ENCODE measurements at regions not wholly inside any gene's neighbourhood (a gene's known extent, or its start where the extent isn't known, plus 50 kb on each side); places are given as distances from the start of the nearest gene placed in this dataset.

GRCh38 chr10:46096909-46097575, 51.0 kb upstream of the MSMB start:
- Histone ChIP-seq H3K4me1 (ENCODE audit: insufficient read depth) (no peaks in the 10 kb centered on the region), H3K27ac (ENCODE audit: low read depth) (no peak overlapping the region), H3K4me3 (no peak overlapping the region), H3K79me2 (replicated peaks; ENCODE audit: insufficient read depth) (no peaks in the 10 kb centered on the region), H3K27me3 (ENCODE audit: insufficient read depth) (no peaks in the 10 kb centered on the region), H3K36me3 (ENCODE audit: insufficient read depth) (no peaks in the 10 kb centered on the region), H2AFZ (no peak overlapping the region), H4K20me1 (replicated peaks; ENCODE audit: insufficient read depth) (no peaks in the 10 kb centered on the region), H3K4me2 (no peak overlapping the region), H3K9me2 (ENCODE audit: insufficient read depth) (no peaks in the 10 kb centered on the region), H3F3A (replicated peaks; ENCODE audit: low read depth) (no peaks in the 10 kb centered on the region)
- Mint-ChIP-seq H3K4me3 (no peak overlapping the region), H3K9me3 (no peaks in the 10 kb centered on the region), H3K27ac (no peak overlapping the region), H3K4me1 (peaks cover 13% of the 10 kb centered on the region), H3K27me3 (ENCODE audit: insufficient read depth, low read depth, poor library complexity) (peaks cover 4% of the 10 kb centered on the region), H3K36me3 (ENCODE audit: low read depth) (no peaks in the 10 kb centered on the region)
- TF ChIP-seq NANOG (IDR thresholded peaks at IDR 0.05; ENCODE audit: borderline replicate concordance) (no peak), CREB1 (CRISPR knock-in tag; IDR thresholded peaks at IDR 0.05; ENCODE audit: low read depth) (no peak), ZNF114 (CRISPR knock-in tag; IDR thresholded peaks at IDR 0.05) (no peak), STAT1 (IDR thresholded peaks at IDR 0.05; ENCODE audit: unreplicated experiment) (no peak), ETS1 (IDR thresholded peaks at IDR 0.05) (no peak), ZNF331 (CRISPR knock-in tag; IDR thresholded peaks at IDR 0.05; ENCODE audit: low read depth) (no peak), EZH2phosphoT487 (IDR thresholded peaks at IDR 0.05; ENCODE audit: unreplicated experiment) (no peak), CTCF (conservative IDR thresholded peaks at IDR 0.05; ENCODE audit: low read depth in 2 of 2) (no peak), EZH2 (IDR thresholded peaks at IDR 0.05; ENCODE audit: low read depth, unreplicated experiment) (no peak), POLR2AphosphoS5 (IDR thresholded peaks at IDR 0.05; ENCODE audit: low read depth) (no peak)
- no peak for DNase-seq (ENCODE audit: low spot score)
- no peak for ATAC-seq

GRCh38 chr10:46097576-46098317, 51.7 kb upstream of the MSMB start:
- Histone ChIP-seq H4K20me1 (replicated peaks; ENCODE audit: insufficient read depth) (no peaks in the 10 kb centered on the region), H3K4me2 (no peak overlapping the region), H3K4me3 (no peak overlapping the region), H3K9me2 (ENCODE audit: insufficient read depth) (no peaks in the 10 kb centered on the region), H3K79me2 (replicated peaks; ENCODE audit: insufficient read depth) (no peaks in the 10 kb centered on the region), H3K4me1 (ENCODE audit: insufficient read depth) (no peaks in the 10 kb centered on the region), H3K27ac (ENCODE audit: low read depth) (no peak overlapping the region), H3K36me3 (ENCODE audit: insufficient read depth) (no peaks in the 10 kb centered on the region), H2AFZ (no peak overlapping the region), H3K27me3 (ENCODE audit: insufficient read depth) (no peaks in the 10 kb centered on the region), H3F3A (replicated peaks; ENCODE audit: low read depth) (no peaks in the 10 kb centered on the region)
- H3K27me3 Mint-ChIP-seq (ENCODE audit: insufficient read depth, low read depth, poor library complexity): peaks cover 4% of the 10 kb centered on the region
- ATAC-seq: peak; percentile 15; the same call in 1 of the 3 replicates
- no peak overlapping the region for H3K27ac Mint-ChIP-seq
- no peak overlapping the region for H3K4me3 Mint-ChIP-seq
- H3K9me3 Mint-ChIP-seq: no peaks in the 10 kb centered on the region
- H3K36me3 Mint-ChIP-seq (ENCODE audit: low read depth): no peaks in the 10 kb centered on the region
- no peak for DNase-seq (ENCODE audit: low spot score)
- peaks cover 13% of the 10 kb centered on the region for H3K4me1 Mint-ChIP-seq
- TF ChIP-seq STAT1 (IDR thresholded peaks at IDR 0.05; ENCODE audit: unreplicated experiment) (no peak), REST (IDR thresholded peaks at IDR 0.05; ENCODE audit: unreplicated experiment) (no peak), POLR2AphosphoS5 (IDR thresholded peaks at IDR 0.05; ENCODE audit: low read depth) (no peak), CREB1 (CRISPR knock-in tag; IDR thresholded peaks at IDR 0.05; ENCODE audit: low read depth) (no peak), ZNF114 (CRISPR knock-in tag; IDR thresholded peaks at IDR 0.05) (no peak), ZNF331 (CRISPR knock-in tag; IDR thresholded peaks at IDR 0.05; ENCODE audit: low read depth) (no peak), EZH2 (IDR thresholded peaks at IDR 0.05; ENCODE audit: low read depth, unreplicated experiment) (no peak)

Data from GM23338 (cell line).